ENCODE measurements at regions not wholly inside any gene's neighbourhood (a gene's known extent, or its start where the extent isn't known, plus 50 kb on each side); places are given as distances from the start of the nearest gene placed in this dataset.

DNA sequence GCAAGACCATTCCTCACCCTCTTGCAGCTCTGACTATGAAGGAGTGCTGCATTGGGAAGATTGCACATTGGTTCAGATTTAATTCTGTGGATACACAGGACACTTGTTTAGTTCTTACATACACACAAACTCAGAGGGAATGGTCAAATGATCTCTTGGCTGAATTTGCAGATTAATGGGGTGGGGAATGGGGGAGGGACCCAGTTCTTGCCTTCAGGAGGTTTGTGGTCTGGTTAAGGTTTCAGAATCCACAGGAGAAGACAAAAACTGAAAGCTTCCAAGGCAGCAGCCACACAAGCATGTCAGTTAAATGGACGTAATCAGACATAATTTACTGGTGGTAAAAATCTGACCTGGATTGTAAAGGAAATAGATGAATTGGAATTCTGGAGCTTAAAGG, 257.1 kb upstream of the ROPN1 start:
- no peak for DNase-seq

- no peak for DNase-seq
These were observed 258.1 kb upstream of the ROPN1 start for GRCh38 chr3:124250053-124250452.

GRCh38 chr3:124256156-124256555, 264.2 kb upstream of the ROPN1 start:
- DNase-seq: no peak

DNA sequence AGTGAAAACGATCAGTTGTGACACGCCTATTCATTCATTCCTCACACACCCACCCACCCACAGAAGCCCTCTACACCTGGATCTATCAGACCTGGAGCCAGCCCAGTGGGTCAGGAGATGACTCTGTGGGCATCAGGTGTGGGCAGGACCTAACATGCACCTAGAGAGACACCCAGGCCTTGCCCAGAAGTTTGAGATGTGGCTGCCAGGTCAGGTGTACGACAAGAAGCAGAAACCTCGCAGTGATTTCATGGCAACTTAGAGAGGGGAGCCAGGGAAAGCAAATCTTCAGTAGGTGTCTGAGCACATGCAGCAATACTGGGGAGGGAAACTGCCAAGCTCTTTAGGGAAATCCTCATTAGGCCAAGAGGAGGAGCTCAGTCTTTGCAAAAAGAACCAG, 264.7 kb upstream of the ROPN1 start:
- no peak for DNase-seq

DNA sequence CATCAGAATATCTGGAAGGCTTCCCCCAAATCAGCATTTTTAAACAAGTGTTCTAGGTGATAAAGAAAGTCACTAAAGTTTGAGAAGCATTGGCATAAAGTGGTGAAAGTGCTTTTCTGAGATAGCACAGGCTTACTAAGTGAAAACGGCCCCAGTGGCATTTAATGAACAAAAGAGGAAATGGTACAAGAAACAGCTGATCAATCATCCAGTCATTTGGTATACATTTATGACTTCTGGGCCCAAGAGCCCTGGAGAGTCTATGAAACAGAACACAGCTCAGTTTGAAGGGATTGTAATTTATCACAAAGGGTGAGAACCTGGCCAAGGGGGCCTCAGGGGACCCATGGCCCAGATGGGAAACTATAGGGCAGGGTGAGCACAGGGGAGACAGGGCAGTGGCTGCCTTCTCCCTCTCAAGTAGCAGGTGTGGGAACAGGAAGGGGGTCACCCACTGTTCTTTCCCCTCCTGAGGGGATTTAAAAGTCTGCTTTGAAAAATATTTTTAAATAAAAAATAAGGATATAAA, 265.5 kb upstream of the ROPN1 start:
- no peak for DNase-seq

DNA sequence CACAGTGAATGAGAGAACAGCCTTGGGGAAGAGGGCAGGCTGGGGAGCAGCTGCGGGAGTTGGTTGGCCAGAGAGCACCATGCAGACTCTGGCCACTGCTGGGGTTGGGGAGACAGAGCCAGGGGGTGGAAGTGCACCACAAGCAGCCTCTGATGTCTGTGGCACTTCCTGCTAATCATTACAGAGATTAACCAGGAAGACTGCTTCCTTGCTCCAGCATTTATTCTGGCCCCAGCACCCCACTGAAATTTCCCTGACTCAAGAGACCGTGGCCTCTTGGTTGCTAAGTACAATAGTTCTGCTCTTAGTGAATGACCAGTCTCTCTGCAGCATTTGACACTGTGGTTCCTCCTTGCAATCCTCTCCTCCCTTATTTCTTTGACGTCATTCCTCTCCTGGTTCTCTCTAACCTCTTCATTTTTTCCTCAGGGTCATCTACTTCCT, 266.2 kb upstream of the ROPN1 start:
- DNase-seq: no peak

GRCh38 chr3:124260206-124260915, 268.4 kb upstream of the ROPN1 start:
- DNase-seq: no peak

GRCh38 chr3:124261306-124261705, 269.4 kb upstream of the ROPN1 start:
- no peak for DNase-seq

DNA sequence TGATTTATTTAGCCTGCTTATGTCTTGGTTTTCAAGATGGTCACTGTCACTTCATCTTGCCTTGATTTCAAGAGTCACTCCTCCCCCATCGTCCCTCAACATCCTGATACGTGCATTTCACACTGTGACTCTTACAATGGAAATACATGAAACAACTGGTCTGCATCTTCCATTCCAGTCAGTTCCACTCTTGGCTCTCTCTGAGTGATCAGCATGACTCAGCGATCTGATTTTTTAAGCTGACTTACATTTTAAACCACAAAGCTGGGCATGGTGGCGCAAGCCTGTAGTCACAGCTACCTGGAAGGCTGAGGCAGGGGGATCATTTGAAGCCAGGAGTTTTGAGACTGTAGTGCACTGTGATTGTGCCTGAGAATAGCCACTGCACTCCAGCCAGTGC, 271.2 kb upstream of the ROPN1 start:
- DNase-seq: no peak

DNA sequence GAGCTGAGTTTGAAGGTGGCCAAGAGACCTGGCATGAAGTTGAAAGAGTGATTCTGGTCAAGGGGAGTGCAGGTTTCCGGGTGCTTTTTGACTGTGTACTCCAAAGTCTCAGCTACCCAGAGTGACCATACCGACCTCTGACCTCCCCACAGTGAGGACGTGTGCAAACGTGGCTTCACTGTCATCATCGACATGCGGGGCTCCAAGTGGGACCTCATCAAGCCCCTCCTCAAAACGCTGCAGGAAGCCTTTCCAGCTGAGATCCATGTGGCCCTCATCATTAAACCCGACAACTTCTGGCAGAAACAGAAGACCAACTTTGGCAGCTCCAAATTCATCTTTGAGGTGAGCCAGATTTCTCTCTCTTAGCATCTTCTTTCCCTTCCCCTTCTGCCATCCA, 272.4 kb upstream of the ROPN1 start:
- no peak for DNase-seq

GRCh38 chr3:124266487-124266886, 274.6 kb upstream of the ROPN1 start:
- no peak for DNase-seq

GRCh38 chr3:124267406-124267805, 275.5 kb upstream of the ROPN1 start:
- DNase-seq: no peak

DNA sequence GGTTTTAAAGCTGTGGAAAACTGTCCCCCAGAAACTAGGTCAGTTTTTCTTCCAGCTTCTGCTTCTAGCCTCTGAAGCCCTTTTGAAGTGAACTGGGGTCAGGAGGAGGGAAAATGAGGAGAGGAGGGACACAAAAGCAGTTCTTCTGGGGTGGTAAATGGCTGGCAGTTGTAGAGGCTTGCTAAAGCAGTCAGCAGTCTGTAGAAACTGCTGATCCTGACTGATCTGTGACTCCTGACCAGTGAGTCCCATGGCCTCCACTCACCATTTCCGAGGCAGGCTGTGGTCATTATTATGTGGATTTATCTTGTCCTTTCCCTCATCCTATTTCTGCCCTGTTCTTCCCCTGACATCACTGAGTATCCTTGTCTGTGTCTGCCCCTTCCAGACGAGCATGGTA, 276.4 kb upstream of the ROPN1 start:
- DNase-seq: no peak

DNA sequence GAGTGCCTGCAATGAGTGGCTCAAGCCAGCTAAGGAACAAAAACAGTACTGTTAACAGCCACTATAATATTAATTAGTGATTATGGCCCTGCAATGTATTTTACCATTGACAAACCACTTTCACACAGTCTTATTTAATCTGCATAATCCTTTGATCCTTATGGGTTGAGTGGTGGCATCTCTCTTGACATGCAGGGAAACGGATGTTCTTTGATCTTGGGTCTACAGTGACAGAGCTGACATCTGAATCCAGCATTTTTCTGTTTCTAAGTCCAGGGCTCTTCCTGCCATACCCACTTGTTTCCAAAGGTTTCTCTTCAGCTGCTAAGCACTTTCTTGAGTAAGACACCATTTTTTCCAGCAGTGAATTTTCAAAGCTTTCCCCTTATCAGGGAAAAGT, 277.7 kb upstream of the ROPN1 start:
- no peak for DNase-seq

- no peak for DNase-seq
These were observed 280.8 kb upstream of the ROPN1 start for GRCh38 chr3:124272605-124273151.

GRCh38 chr3:124273651-124274050, 281.7 kb upstream of the ROPN1 start:
- DNase-seq: no peak

DNA sequence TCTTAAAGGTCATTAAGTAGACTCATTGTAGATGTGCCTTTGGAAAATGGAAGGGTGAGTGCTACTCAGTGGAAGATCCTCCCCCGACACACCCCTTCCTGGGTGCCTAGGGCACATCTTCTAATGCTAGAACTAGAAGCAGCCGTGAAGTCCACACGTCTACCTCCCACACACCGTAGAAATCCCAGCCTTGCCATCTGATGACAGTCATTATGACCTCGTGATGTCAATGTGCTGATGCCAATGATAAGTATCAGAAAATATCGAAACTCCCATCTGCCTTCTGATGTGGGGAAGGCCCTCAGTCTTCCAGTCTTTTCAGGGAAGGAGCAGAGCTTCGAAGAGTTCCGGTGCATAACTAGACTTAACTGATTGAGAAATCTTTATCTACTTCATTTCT, 282.1 kb upstream of the ROPN1 start:
- DNase-seq: no peak

- no peak for DNase-seq
These were observed 283.5 kb upstream of the ROPN1 start for GRCh38 chr3:124275412-124275811.

DNA sequence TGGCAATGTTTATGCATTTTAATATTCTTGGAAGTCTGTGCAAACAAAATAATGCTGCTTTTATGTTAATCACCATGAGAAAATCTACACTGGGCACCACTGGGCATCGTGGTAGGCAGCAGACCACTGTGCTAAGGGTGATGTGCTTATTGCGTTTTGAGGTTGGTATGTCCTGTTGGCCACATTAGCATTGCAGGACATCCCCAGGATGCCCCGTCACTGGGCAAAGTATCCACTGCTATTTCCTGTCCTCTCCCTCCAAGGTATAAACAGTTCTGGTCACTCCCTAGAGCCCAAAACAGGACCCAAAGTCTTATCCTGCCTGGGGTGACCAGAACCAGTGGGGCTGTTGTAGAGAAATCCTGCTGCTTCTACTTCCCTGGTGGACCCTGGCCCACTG, 284.2 kb upstream of the ROPN1 start:
- no peak for DNase-seq

DNA sequence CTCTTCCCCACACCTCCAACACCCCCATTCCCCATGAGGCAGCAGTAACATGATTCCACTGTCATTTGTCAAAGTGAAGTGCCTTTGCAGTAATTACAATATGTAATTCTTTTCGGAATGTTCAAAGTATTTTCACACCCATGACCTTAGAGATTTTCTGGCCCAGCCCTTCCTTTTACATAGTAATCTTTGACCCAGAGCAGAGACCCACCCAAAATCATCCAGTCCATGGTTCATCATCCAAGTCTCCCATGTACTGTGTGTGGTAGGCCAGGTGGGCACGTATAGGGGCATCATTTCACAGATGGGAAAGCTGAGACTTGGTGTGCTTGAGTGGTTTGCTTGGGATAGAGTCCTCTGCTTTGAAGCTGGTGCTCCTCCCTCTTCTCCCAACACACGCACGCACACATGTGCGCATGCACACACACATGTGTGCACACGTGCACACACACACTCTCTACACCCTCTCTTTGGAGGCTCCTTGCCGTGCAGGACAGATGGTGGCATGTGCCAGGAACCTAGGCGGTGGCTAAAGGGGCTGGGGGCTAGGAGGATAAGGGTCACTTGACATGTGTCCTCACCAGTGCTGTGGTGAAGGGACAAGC, 284.7 kb upstream of the ROPN1 start:
- no peak for DNase-seq

DNA sequence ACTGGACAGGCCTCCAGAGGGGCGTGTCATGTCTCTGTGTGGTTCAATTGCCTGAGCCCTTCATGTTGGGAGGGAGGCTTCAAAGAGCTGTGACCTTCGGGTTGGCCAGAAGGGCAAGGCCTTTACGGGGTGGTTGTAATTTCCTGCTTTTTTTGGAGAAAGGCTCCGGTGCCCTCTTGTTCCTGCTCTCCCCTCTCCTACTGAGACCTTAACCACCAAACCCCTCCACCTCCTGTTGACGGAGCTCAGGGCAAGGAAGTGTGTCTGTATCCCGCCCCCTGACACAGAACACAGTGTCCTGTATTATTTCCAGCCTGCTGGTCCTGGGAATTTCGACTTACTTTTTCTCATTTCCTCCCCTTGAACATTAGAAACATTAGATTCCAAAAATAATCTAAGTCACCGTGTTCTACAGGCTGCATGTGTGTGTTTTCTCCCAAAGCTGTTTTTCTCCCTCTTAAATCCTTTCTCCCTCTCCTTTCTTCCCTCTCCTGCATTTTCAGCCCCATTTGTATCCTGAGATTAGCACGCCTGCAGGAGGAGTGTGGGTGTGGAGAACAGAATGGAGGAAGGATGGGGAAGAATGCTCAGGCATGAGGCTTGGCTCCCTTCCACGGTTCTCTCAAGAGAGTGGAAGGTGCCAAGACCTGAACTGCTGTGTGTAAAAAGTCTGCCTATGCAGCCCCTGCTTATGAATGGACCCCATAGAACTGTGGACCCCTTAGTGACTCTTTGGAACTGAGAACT, 285.4 kb upstream of the ROPN1 start:
- DNase-seq: no peak

GRCh38 chr3:124281453-124282316, 289.8 kb upstream of the ROPN1 start:
- no peak for DNase-seq
